NCI-H526 (cell line): ENCODE measurements at regions not wholly inside any gene's neighbourhood (a gene's known extent, or its start where the extent isn't known, plus 50 kb on each side); places are given as distances from the start of the nearest gene placed in this dataset.
A peak's percentile ranks its signal among the peaks of the same experiment; 100 is the strongest.
"Not testable (repeated sequence)": the region's sequence is repeated elsewhere in the genome, so short reads cannot be mapped to it uniquely, and the experiment has no call there.

Source experiments
- DNase-seq, 2 experiments: peaks; one replicate each; lab custom pipeline; 2025; lab: John Stamatoyannopoulos, UW

GRCh38 chr2:234156326-234156725, 105.8 kb downstream of the SPP2 start:
- no peak for DNase-seq

- DNase-seq = not testable (repeated sequence)
These were observed 102.3 kb downstream of the SPP2 start for GRCh38 chr2:234152835-234153234.

GRCh38 chr2:234147335-234147861, 96.9 kb downstream of the SPP2 start:
- peak; percentile 17 for DNase-seq

- DNase-seq = no peak
These were observed 95.8 kb downstream of the SPP2 start for GRCh38 chr2:234146087-234146826.

- no peak for DNase-seq
These were observed 95.0 kb downstream of the SPP2 start for GRCh38 chr2:234145511-234145910.

- no peak for DNase-seq
These were observed 94.6 kb downstream of the SPP2 start for GRCh38 chr2:234145057-234145456.

- no peak for DNase-seq
These were observed 93.4 kb downstream of the SPP2 start for GRCh38 chr2:234143896-234144295.

- DNase-seq = peak in 1 of 2 experiments; percentile 0
These were observed 92.0 kb downstream of the SPP2 start for GRCh38 chr2:234142530-234142929.

- no peak for DNase-seq
These were observed 89.3 kb downstream of the SPP2 start for GRCh38 chr2:234139755-234140154.

- DNase-seq = no peak
These were observed 88.3 kb downstream of the SPP2 start for GRCh38 chr2:234138836-234139235.

- DNase-seq = no peak
These were observed 87.0 kb downstream of the SPP2 start for GRCh38 chr2:234137400-234138014.

GRCh38 chr2:234136461-234136860, 86.0 kb downstream of the SPP2 start:
- DNase-seq = no peak

GRCh38 chr2:234135750-234136221, 85.3 kb downstream of the SPP2 start:
- peak; percentile 62 to 83 for DNase-seq

- no peak for DNase-seq
These were observed 84.0 kb downstream of the SPP2 start for GRCh38 chr2:234134496-234134895.

GRCh38 chr2:234133004-234133403, 82.5 kb downstream of the SPP2 start:
- no peak for DNase-seq

- peak; percentile 15 to 34 for DNase-seq
These were observed 80.3 kb downstream of the SPP2 start for GRCh38 chr2:234130777-234131181.

GRCh38 chr2:234128606-234129005, 78.1 kb downstream of the SPP2 start:
- DNase-seq = no peak
